ENCODE measurements at regions not wholly inside any gene's neighbourhood (a gene's known extent, or its start where the extent isn't known, plus 50 kb on each side); places are given as distances from the start of the nearest gene placed in this dataset.

GRCh38 chr2:11967946-11968465 is 221.6 kb downstream of the LPIN1 start:
- TF ChIP-seq CTCF (IDR thresholded peaks at IDR 0.05) (no peak), POLR2A (IDR thresholded peaks at IDR 0.05) (no peak), POLR2AphosphoS5 (IDR thresholded peaks at IDR 0.05) (no peak), EP300 (IDR thresholded peaks at IDR 0.05) (no peak)
- 21% methylated on average over 7 of the region's 7 CpGs for WGBS
- peaks cover 12% of the 10 kb centered on the region for H3K4me1 ChIP-seq
- no peak overlapping the region for H3K27ac ChIP-seq
- H3K27me3 ChIP-seq, result no peaks in the 10 kb centered on the region
- no peaks in the 10 kb centered on the region for H3K36me3 ChIP-seq
- no peak overlapping the region for H3K4me3 ChIP-seq
- no peak for DNase-seq (ENCODE audit: low spot score in 2 of 2)
- H3K9me3 ChIP-seq, result no peaks in the 10 kb centered on the region

GRCh38 chr2:11968521-11968920 is 222.1 kb downstream of the LPIN1 start:
- H3K27ac ChIP-seq, result no peak overlapping the region
- H3K9me3 ChIP-seq, result peaks cover 3% of the 10 kb centered on the region
- 68% methylated on average over 5 of the region's 5 CpGs for WGBS
- no peak for DNase-seq (ENCODE audit: low spot score in 2 of 2)
- H3K4me1 ChIP-seq, result peaks cover 12% of the 10 kb centered on the region
- TF ChIP-seq POLR2AphosphoS5 (IDR thresholded peaks at IDR 0.05), result no peak
- no peaks in the 10 kb centered on the region for H3K36me3 ChIP-seq
- H3K27me3 ChIP-seq, result no peaks in the 10 kb centered on the region
- no peak overlapping the region for H3K4me3 ChIP-seq

- Histone ChIP-seq H3K4me3 (no peak overlapping the region), H3K36me3 (no peaks in the 10 kb centered on the region)
- 54% methylated on average over 1 of the region's 1 CpG for WGBS
Measured at GRCh38 chr2:11969774-11970173, 223.3 kb downstream of the LPIN1 start.

GRCh38 chr2:11974573-11974972 is 228.1 kb downstream of the LPIN1 start:
- Histone ChIP-seq H3K9me3 (peaks cover 4% of the 10 kb centered on the region), H3K4me1 (no peaks in the 10 kb centered on the region), H3K36me3 (no peaks in the 10 kb centered on the region), H3K27me3 (no peaks in the 10 kb centered on the region), H3K27ac (no peak overlapping the region), H3K4me3 (no peak overlapping the region)
- TF ChIP-seq CTCF (IDR thresholded peaks at IDR 0.05) (no peak), EP300 (IDR thresholded peaks at IDR 0.05) (no peak), POLR2AphosphoS5 (IDR thresholded peaks at IDR 0.05) (no peak), POLR2A (IDR thresholded peaks at IDR 0.05) (no peak)
- 100% methylated on average over 1 of the region's 1 CpG for WGBS
- no peak for DNase-seq (ENCODE audit: low spot score in 2 of 2)

More at GRCh38 chr2:11969774-11970173, 223.3 kb downstream of the LPIN1 start:
- Histone ChIP-seq H3K9me3 (peaks cover 4% of the 10 kb centered on the region), H3K27me3 (no peaks in the 10 kb centered on the region), H3K4me1 (peaks cover 12% of the 10 kb centered on the region), H3K27ac (no peak overlapping the region)
- TF ChIP-seq CTCF (IDR thresholded peaks at IDR 0.05) (no peak), POLR2A (IDR thresholded peaks at IDR 0.05) (no peak), EP300 (IDR thresholded peaks at IDR 0.05) (no peak), POLR2AphosphoS5 (IDR thresholded peaks at IDR 0.05) (no peak)
- DNase-seq (ENCODE audit: low spot score in 2 of 2), result no peak

- Histone ChIP-seq H3K27ac (no peak overlapping the region), H3K9me3 (peaks cover 4% of the 10 kb centered on the region), H3K4me3 (no peak overlapping the region), H3K27me3 (no peaks in the 10 kb centered on the region), H3K4me1 (no peaks in the 10 kb centered on the region), H3K36me3 (no peaks in the 10 kb centered on the region)
- DNase-seq (ENCODE audit: low spot score in 2 of 2), result no peak
- 93% methylated on average over 1 of the region's 1 CpG for WGBS
- no peak for TF ChIP-seq CTCF (IDR thresholded peaks at IDR 0.05)
- no peak for TF ChIP-seq POLR2A (IDR thresholded peaks at IDR 0.05)
- no peak for TF ChIP-seq EP300 (IDR thresholded peaks at IDR 0.05)
- TF ChIP-seq POLR2AphosphoS5 (IDR thresholded peaks at IDR 0.05), result no peak
Measured at GRCh38 chr2:11975373-11975772, 228.9 kb downstream of the LPIN1 start.

- H3K36me3 ChIP-seq, result no peaks in the 10 kb centered on the region
- TF ChIP-seq EP300 (IDR thresholded peaks at IDR 0.05), result no peak
- TF ChIP-seq POLR2A (IDR thresholded peaks at IDR 0.05), result no peak
- no peak for TF ChIP-seq POLR2AphosphoS5 (IDR thresholded peaks at IDR 0.05)
- TF ChIP-seq CTCF (IDR thresholded peaks at IDR 0.05), result no peak
- no peak for DNase-seq (ENCODE audit: low spot score in 2 of 2)
- peaks cover 4% of the 10 kb centered on the region for H3K9me3 ChIP-seq
- H3K4me1 ChIP-seq, result no peaks in the 10 kb centered on the region
- no peak overlapping the region for H3K27ac ChIP-seq
- H3K27me3 ChIP-seq, result no peaks in the 10 kb centered on the region
- no peak overlapping the region for H3K4me3 ChIP-seq
Measured at GRCh38 chr2:11976073-11976472, 229.6 kb downstream of the LPIN1 start.

Measured in suprapubic skin (tissue), 4 donors.